ENCODE measurements at regions not wholly inside any gene's neighbourhood (a gene's known extent, or its start where the extent isn't known, plus 50 kb on each side); places are given as distances from the start of the nearest gene placed in this dataset.

GRCh38 chr2:223338016-223338415, 264.1 kb downstream of the SCG2 start:
- no peak overlapping the region for H3K4me3 ChIP-seq
- no peaks in the 10 kb centered on the region for H3K4me1 ChIP-seq (ENCODE audit: low read depth)
- H3K36me3 ChIP-seq (ENCODE audit: low read depth) = no peaks in the 10 kb centered on the region
- intact Hi-C loops (cut with DNase I, micrococcal nuclease) = no loop called here
- H3K9me3 ChIP-seq = no peaks in the 10 kb centered on the region
- TF ChIP-seq, protein P1, sequence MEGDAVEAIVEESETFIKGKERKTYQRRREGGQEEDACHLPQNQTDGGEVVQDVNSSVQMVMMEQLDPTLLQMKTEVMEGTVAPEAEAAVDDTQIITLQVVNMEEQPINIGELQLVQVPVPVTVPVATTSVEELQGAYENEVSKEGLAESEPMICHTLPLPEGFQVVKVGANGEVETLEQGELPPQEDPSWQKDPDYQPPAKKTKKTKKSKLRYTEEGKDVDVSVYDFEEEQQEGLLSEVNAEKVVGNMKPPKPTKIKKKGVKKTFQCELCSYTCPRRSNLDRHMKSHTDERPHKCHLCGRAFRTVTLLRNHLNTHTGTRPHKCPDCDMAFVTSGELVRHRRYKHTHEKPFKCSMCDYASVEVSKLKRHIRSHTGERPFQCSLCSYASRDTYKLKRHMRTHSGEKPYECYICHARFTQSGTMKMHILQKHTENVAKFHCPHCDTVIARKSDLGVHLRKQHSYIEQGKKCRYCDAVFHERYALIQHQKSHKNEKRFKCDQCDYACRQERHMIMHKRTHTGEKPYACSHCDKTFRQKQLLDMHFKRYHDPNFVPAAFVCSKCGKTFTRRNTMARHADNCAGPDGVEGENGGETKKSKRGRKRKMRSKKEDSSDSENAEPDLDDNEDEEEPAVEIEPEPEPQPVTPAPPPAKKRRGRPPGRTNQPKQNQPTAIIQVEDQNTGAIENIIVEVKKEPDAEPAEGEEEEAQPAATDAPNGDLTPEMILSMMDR (IDR thresholded peaks at IDR 0.05) = no peak
- no peak for ATAC-seq
- DNase-seq = no peak

DNA sequence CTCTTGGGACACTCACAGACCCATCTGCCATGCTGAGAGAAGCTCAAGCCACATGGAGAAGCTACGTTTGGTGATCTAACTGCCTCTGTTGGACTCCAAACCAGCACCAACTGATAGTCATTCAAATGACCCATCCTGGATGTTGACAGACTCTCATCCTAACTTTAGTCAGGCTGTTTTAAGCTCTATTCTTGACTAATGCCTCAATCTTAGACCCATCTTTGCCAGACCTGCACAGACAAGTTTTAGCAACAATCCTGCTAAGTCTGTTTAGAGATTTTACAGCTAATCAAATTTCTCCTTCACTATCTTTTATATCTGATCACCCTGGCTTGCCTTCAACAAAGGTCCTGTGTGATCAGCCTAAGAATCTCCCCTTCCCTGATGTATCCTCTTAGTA, 245.1 kb downstream of the SCG2 start:
- H3K4me1 ChIP-seq (ENCODE audit: low read depth) = no peaks in the 10 kb centered on the region
- intact Hi-C loops (cut with DNase I, micrococcal nuclease) = no loop called here

GRCh38 chr2:223363085-223363484, 239.1 kb downstream of the SCG2 start:
- Histone ChIP-seq H3K4me1 (ENCODE audit: low read depth) (no peaks in the 10 kb centered on the region), H3K4me3 (no peak overlapping the region), H3K36me3 (ENCODE audit: low read depth) (no peaks in the 10 kb centered on the region), H3K9me3 (no peaks in the 10 kb centered on the region)
- DNase-seq (no peak), ATAC-seq (no peak)
- TF ChIP-seq, protein P1 (IDR thresholded peaks at IDR 0.05) = no peak
- intact Hi-C loops (cut with DNase I, micrococcal nuclease) = no loop called here

More for the DNA sequence above, 245.1 kb downstream of the SCG2 start:
- Histone ChIP-seq H3K36me3 (ENCODE audit: low read depth) (no peaks in the 10 kb centered on the region), H3K4me3 (no peak overlapping the region), H3K9me3 (peaks cover 3% of the 10 kb centered on the region)
- no peak for ATAC-seq
- TF ChIP-seq, protein P1 (IDR thresholded peaks at IDR 0.05) = no peak
- no peak for DNase-seq

DNA sequence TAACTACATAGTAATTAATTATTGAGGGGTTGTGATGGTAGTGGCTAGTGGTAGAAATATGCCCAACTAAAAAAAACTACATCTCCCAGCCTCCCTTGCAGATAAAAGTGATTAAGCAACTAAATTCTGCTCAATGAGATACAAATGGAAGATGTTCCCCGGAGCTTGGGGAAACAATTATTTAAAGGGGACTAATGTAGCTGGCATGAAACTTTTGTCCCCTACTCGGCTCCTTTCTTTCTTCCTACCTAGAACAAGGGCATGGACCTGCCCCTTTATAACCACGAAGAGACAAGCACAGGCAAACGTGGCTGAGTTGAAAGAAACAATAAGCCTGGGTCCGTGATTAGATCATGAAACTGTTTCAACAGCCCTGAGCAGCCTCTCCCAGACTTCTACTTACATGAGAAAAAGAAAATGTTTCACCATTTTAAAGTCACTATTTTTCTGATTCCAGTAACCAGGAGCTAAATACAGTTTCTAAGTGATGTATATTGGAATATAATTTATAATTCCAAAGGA, 236.9 kb downstream of the SCG2 start:
- intact Hi-C loops (cut with DNase I, micrococcal nuclease) = no loop called here
- H3K9me3 ChIP-seq = no peaks in the 10 kb centered on the region
- ATAC-seq (no peak), DNase-seq (no peak)
- H3K4me1 ChIP-seq (ENCODE audit: low read depth) = no peaks in the 10 kb centered on the region
- H3K4me3 ChIP-seq = no peak overlapping the region
- H3K36me3 ChIP-seq (ENCODE audit: low read depth) = no peaks in the 10 kb centered on the region
- TF ChIP-seq, protein P1 (IDR thresholded peaks at IDR 0.05) = no peak

GRCh38 chr2:223366566-223366965, 235.6 kb downstream of the SCG2 start:
- H3K36me3 ChIP-seq (ENCODE audit: low read depth) = no peaks in the 10 kb centered on the region
- no peaks in the 10 kb centered on the region for H3K9me3 ChIP-seq
- TF ChIP-seq, protein P1 (IDR thresholded peaks at IDR 0.05) = no peak
- DNase-seq (no peak), ATAC-seq (no peak)
- intact Hi-C loops (cut with DNase I, micrococcal nuclease) = no loop called here
- no peak overlapping the region for H3K4me3 ChIP-seq
- H3K4me1 ChIP-seq (ENCODE audit: low read depth) = no peaks in the 10 kb centered on the region

DNA sequence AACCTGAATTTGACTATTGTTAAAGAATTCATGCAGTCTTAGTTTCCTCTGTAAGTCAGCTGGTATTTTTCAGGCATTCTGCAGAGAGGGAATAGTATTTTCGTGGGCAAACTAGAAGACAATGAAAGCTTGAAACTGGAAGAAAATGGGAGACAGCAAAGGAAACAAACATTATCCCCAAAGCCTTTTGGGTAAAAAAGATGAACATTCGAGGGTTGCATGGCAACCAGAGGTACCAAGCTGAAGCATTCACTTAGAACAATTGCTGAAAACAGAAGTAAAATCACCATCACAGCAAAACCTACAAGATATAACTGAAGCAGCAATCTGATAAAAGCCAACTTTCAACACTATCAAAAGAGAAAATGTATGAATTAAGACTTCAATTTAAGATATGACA, 233.7 kb downstream of the SCG2 start:
- DNase-seq (no peak), ATAC-seq (no peak)
- intact Hi-C loops (cut with DNase I, micrococcal nuclease) = no loop called here
- Histone ChIP-seq H3K36me3 (ENCODE audit: low read depth) (no peaks in the 10 kb centered on the region), H3K4me3 (no peak overlapping the region), H3K9me3 (no peaks in the 10 kb centered on the region), H3K4me1 (ENCODE audit: low read depth) (no peaks in the 10 kb centered on the region)
- TF ChIP-seq, protein P1 (IDR thresholded peaks at IDR 0.05) = no peak
